HAP-1 (cell line): ENCODE measurements at regions not wholly inside any gene's neighbourhood (a gene's known extent, or its start where the extent isn't known, plus 50 kb on each side); places are given as distances from the start of the nearest gene placed in this dataset.
"Not testable (repeated sequence)": the region's sequence is repeated elsewhere in the genome, so short reads cannot be mapped to it uniquely, and the experiment has no call there.

Experiments
- DNase-seq, 2 experiments: peaks; one replicate each; pipeline ENCODE4 v3.0.0-alpha.2; 2016 to 2020; ENCODE audit warnings: low spot score in 2 of 2
- H3K27me3 ChIP-seq: fragments of 250-450 bp; sonication (Bioruptor Pico); 2 replicates; pipeline ENCODE4 v1.5.1; 2020; ENCODE audit warnings: low read depth, mild to moderate bottlenecking, moderate library complexity
- H3K36me3 ChIP-seq: fragments of 250-450 bp; sonication (Bioruptor Pico); replicated peaks from 2 replicates; pipeline ENCODE4 v1.5.1; 2020; ENCODE audit warnings: mild to moderate bottlenecking
- H3K4me1 ChIP-seq: fragments of 250-450 bp; sonication (Bioruptor Pico); 2 replicates; pipeline ENCODE4 v1.5.1; 2020; ENCODE audit warnings: mild to moderate bottlenecking
- H3K4me3 ChIP-seq: fragments of 250-450 bp; sonication (Bioruptor Pico); 2 replicates; pipeline ENCODE4 v1.5.1; 2020; ENCODE audit warnings: mild to moderate bottlenecking, moderate library complexity
- H3K9me3 ChIP-seq: fragments of 250-450 bp; sonication (Bioruptor Pico); 2 replicates; pipeline ENCODE4 v1.5.1; 2020; ENCODE audit warnings: mild to moderate bottlenecking, moderate library complexity
- in situ Hi-C: fragments of 300-500 bp; cut with MboI; formaldehyde crosslinking; loops from 3 replicates; pipeline ENCODE4 v1.14.3; 2020; ENCODE audit warnings: low sequenced_read_pairs, inconsistent platforms, mixed read lengths

GRCh38 chrX:46218373-46218772, 326.8 kb downstream of the ZNF674 start:
- no peak for DNase-seq
- no peaks in the 10 kb centered on the region for H3K4me1 ChIP-seq
- H3K36me3 ChIP-seq = no peaks in the 10 kb centered on the region
- in situ Hi-C loops = no loop called here
- no peaks in the 10 kb centered on the region for H3K27me3 ChIP-seq
- no peak overlapping the region for H3K4me3 ChIP-seq
- H3K9me3 ChIP-seq = no peaks in the 10 kb centered on the region

GRCh38 chrX:46216406-46216805, 328.8 kb downstream of the ZNF674 start:
- Histone ChIP-seq H3K4me1 (no peaks in the 10 kb centered on the region), H3K9me3 (no peaks in the 10 kb centered on the region), H3K36me3 (no peaks in the 10 kb centered on the region), H3K27me3 (no peaks in the 10 kb centered on the region), H3K4me3 (no peak overlapping the region)
- no peak for DNase-seq
- in situ Hi-C loops = no loop called here

- Histone ChIP-seq H3K4me3 (no peak overlapping the region), H3K27me3 (no peaks in the 10 kb centered on the region), H3K36me3 (no peaks in the 10 kb centered on the region), H3K9me3 (no peaks in the 10 kb centered on the region), H3K4me1 (peaks cover 12% of the 10 kb centered on the region)
- in situ Hi-C loops = no loop called here
- DNase-seq = no peak
Observed at GRCh38 chrX:46211079-46211478, 334.1 kb downstream of the ZNF674 start.

GRCh38 chrX:46209768-46210167, 335.5 kb downstream of the ZNF674 start:
- no peaks in the 10 kb centered on the region for H3K27me3 ChIP-seq
- H3K36me3 ChIP-seq = no peaks in the 10 kb centered on the region
- in situ Hi-C loops = no loop called here
- no peak overlapping the region for H3K4me3 ChIP-seq
- H3K9me3 ChIP-seq = no peaks in the 10 kb centered on the region
- no peak for DNase-seq
- H3K4me1 ChIP-seq = peaks cover 12% of the 10 kb centered on the region

GRCh38 chrX:46209037-46209436, 336.2 kb downstream of the ZNF674 start:
- no peak overlapping the region for H3K4me3 ChIP-seq
- no peaks in the 10 kb centered on the region for H3K9me3 ChIP-seq

GRCh38 chrX:46208225-46208854, 336.9 kb downstream of the ZNF674 start:
- H3K4me1 ChIP-seq = peaks cover 20% of the 10 kb centered on the region
- H3K36me3 ChIP-seq = no peaks in the 10 kb centered on the region
- DNase-seq = no peak
- no peaks in the 10 kb centered on the region for H3K9me3 ChIP-seq
- in situ Hi-C loops = no loop called here
- H3K4me3 ChIP-seq = no peak overlapping the region
- no peaks in the 10 kb centered on the region for H3K27me3 ChIP-seq

More at GRCh38 chrX:46209037-46209436, 336.2 kb downstream of the ZNF674 start:
- Histone ChIP-seq H3K36me3 (no peaks in the 10 kb centered on the region), H3K4me1 (peaks cover 13% of the 10 kb centered on the region), H3K27me3 (no peaks in the 10 kb centered on the region)
- peak in 1 of 2 experiments; percentile 27 for DNase-seq
- in situ Hi-C loops = no loop called here

DNA sequence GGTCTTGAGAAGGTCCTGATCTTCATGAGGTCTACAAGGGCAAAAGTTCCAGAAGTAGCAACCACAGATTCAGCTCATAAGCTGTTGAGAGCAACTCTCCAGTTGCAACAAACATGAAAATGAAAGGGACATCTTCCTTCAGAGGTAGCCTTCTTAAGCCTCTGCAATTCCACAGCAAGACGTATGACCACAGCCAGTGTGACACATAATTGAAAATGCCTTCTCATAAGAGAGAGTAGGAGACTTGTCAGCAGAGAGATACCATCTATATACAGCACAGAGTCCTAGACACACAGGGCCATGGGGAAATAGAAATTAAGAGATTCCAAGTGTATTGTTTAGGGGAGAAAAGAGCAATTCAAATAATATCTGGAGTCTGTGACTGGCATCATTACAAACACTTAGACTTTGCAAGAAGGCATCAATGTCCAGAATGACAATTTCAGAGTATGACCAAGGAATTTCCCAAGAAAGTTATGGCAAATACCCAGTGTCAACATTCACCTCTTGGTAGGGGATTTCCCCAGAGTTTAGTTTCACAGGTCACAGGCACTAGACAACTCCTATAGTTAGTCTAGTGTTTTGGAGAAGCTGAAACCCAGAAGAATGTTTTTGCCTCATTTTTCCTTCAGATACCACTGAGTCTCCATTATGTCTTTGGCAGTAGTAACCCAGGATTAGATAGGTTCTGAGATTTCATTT, 340.3 kb downstream of the ZNF674 start:
- Histone ChIP-seq H3K36me3 (no peaks in the 10 kb centered on the region), H3K9me3 (no peaks in the 10 kb centered on the region), H3K4me1 (peaks cover 24% of the 10 kb centered on the region), H3K4me3 (no peak overlapping the region), H3K27me3 (no peaks in the 10 kb centered on the region)
- in situ Hi-C loops = no loop called here
- no peak for DNase-seq

GRCh38 chrX:46202733-46203514, 342.3 kb downstream of the ZNF674 start:
- Histone ChIP-seq H3K4me1 (peaks cover 12% of the 10 kb centered on the region), H3K4me3 (no peak overlapping the region), H3K9me3 (no peaks in the 10 kb centered on the region), H3K27me3 (no peaks in the 10 kb centered on the region), H3K36me3 (no peaks in the 10 kb centered on the region)
- in situ Hi-C loops = no loop called here
- no peak for DNase-seq

GRCh38 chrX:46200413-46200812, 344.8 kb downstream of the ZNF674 start:
- no peaks in the 10 kb centered on the region for H3K27me3 ChIP-seq
- no peaks in the 10 kb centered on the region for H3K9me3 ChIP-seq
- H3K36me3 ChIP-seq = no peaks in the 10 kb centered on the region
- no peak for DNase-seq
- in situ Hi-C loops = no loop called here
- H3K4me1 ChIP-seq = peaks cover 12% of the 10 kb centered on the region
- H3K4me3 ChIP-seq = no peak overlapping the region

GRCh38 chrX:46198858-46199257, 346.4 kb downstream of the ZNF674 start:
- peaks cover 9% of the 10 kb centered on the region for H3K4me1 ChIP-seq
- in situ Hi-C loops = no loop called here
- H3K9me3 ChIP-seq = no peaks in the 10 kb centered on the region
- H3K27me3 ChIP-seq = no peaks in the 10 kb centered on the region
- no peaks in the 10 kb centered on the region for H3K36me3 ChIP-seq
- H3K4me3 ChIP-seq = no peak overlapping the region
- DNase-seq = no peak

GRCh38 chrX:46186811-46187106, 358.5 kb downstream of the ZNF674 start:
- H3K27me3 ChIP-seq, DNase-seq, H3K36me3 ChIP-seq, H3K9me3 ChIP-seq, in situ Hi-C loops, H3K4me1 ChIP-seq, H3K4me3 ChIP-seq: not testable (repeated sequence)

DNA sequence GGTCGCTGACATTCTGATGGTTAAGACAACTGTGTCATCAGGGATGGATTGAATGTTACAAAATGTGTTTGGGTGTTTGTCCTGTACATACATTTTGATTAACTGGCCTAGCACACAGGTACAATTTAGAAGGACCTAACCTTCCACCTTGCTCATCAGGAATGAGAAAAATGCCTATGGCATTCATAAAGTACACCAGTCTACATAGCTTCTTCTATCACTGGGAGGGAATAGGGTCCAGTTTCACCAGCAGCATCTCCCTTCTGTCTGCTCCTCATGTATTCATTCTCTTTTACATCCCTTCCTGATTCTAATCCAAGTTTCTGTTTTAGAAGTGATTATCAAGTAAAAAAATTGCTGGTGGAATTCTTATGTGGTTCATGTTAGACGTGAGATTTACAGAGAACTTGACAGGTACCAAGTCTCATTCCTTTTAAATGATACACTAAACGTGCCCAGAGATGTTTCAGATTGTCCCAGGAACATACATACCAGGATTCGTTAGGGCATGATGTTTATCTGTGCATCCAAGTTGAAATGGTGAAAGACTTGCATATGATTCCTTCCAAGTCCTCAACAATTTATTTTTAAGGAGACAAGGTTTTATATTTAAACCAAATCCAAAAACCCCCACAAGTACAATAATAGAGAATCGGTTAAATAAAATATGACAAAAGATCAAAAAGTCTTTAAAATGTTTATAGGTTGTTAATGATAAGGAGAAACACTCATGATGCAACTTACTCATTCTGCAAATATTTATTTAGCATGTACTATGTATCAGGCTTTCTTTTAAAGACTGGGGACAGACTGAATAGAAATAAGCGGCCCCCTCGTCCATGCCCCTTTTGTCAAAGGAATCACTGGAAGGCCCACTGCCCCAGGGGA, 359.1 kb downstream of the ZNF674 start:
- in situ Hi-C loops = no loop called here

GRCh38 chrX:46184749-46185148, 360.5 kb downstream of the ZNF674 start:
- no peak overlapping the region for H3K4me3 ChIP-seq
- H3K27me3 ChIP-seq = no peaks in the 10 kb centered on the region
- no peaks in the 10 kb centered on the region for H3K36me3 ChIP-seq
- no peak for DNase-seq
- in situ Hi-C loops = no loop called here
- no peaks in the 10 kb centered on the region for H3K9me3 ChIP-seq
- H3K4me1 ChIP-seq = peaks cover 13% of the 10 kb centered on the region

More for the DNA sequence above, 359.1 kb downstream of the ZNF674 start:
- H3K27me3 ChIP-seq = no peaks in the 10 kb centered on the region
- no peaks in the 10 kb centered on the region for H3K9me3 ChIP-seq
- DNase-seq = no peak
- no peaks in the 10 kb centered on the region for H3K36me3 ChIP-seq
- no peak overlapping the region for H3K4me3 ChIP-seq
- no peaks in the 10 kb centered on the region for H3K4me1 ChIP-seq
